HPDE6-E6E7 (cell line): ENCODE measurements at regions not wholly inside any gene's neighbourhood (a gene's known extent, or its start where the extent isn't known, plus 50 kb on each side); places are given as distances from the start of the nearest gene placed in this dataset.

Experiments
- DNase-seq: peaks from one replicate; pipeline ENCODE4 v3.0.0; 2011; ENCODE audit warnings: missing footprints; ENCODE audit errors: extremely low spot score

DNA sequence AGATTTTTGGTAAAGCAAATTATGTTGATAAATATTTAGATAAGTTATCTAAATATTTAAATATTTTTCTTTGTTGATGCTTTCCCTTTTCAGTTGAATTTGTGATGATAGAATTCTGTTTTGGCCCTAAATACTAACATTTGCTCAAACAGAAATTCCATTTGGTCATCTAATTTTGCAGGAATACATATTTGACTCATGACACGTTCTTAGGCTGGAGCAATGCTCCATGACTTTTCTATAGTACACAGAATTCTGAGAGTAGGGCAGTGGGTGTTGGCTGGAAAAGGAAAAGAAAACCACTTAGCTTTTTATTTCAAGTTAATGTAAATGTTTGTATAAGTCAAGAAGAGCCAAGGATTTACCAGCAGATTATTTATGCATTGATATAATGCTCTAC lies 58.6 kb upstream of the GK2 start:
- DNase-seq: no peak
